GM20000 (cell line): ENCODE measurements at regions not wholly inside any gene's neighbourhood (a gene's known extent, or its start where the extent isn't known, plus 50 kb on each side); places are given as distances from the start of the nearest gene placed in this dataset.

ENCODE experiments used
- DNase-seq: peaks from one replicate; pipeline ENCODE4 v3.0.0; 2012; ENCODE audit warnings: low spot score
- TF ChIP-seq, protein P1 (sequence below): IDR thresholded peaks from 2 replicates; pipeline ENCODE4 v1.5.1; 2012; ENCODE audit warnings: mild to moderate bottlenecking, control low read depth; ENCODE audit errors: extremely low read depth, missing control alignments

DNA sequence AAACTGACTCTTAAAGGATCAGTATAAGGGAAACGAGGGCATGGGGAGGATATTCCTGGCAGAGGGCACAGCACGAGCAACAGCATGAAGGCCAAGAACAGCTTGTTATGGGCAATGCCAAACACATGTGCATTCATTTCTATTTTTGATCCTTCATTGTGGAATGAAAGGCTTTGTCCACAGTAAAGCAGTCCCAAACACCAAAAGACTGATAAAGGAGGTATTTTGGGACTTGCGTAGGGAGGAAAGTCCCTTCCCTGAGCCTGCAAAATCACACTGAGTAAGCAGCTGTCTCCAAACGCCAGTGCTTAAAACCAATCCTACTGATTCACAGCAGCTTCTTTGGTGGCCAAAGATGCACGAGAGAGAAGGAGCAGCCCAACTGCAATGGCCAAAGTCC is 138.2 kb downstream of the UNC5CL start:
- DNase-seq = no peak
- TF ChIP-seq, protein P1, sequence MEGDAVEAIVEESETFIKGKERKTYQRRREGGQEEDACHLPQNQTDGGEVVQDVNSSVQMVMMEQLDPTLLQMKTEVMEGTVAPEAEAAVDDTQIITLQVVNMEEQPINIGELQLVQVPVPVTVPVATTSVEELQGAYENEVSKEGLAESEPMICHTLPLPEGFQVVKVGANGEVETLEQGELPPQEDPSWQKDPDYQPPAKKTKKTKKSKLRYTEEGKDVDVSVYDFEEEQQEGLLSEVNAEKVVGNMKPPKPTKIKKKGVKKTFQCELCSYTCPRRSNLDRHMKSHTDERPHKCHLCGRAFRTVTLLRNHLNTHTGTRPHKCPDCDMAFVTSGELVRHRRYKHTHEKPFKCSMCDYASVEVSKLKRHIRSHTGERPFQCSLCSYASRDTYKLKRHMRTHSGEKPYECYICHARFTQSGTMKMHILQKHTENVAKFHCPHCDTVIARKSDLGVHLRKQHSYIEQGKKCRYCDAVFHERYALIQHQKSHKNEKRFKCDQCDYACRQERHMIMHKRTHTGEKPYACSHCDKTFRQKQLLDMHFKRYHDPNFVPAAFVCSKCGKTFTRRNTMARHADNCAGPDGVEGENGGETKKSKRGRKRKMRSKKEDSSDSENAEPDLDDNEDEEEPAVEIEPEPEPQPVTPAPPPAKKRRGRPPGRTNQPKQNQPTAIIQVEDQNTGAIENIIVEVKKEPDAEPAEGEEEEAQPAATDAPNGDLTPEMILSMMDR = no peak

DNA sequence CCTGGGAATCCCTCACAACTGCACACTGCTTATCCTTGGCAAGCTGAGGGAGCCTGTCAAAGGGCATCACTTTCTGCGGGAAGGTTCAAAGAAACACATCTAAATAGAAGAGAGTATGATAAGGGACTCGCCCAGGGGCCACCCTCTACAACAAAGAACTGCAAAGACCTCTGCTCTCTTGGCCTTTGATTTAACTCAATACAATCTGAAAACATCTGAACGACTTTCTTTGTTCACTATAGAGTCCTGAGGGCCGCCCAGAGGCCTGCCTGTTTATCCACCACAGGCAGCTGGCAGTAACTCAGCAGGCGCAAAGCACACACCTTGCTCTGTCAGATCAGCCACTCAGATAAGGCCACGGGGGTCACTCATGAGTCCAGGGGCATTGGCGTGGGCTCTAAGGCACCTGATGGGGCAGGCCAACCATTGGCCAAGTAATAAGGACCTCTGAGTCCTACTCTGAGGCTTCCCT is 139.3 kb downstream of the UNC5CL start:
- no peak for DNase-seq
- TF ChIP-seq, protein P1 = no peak

DNA sequence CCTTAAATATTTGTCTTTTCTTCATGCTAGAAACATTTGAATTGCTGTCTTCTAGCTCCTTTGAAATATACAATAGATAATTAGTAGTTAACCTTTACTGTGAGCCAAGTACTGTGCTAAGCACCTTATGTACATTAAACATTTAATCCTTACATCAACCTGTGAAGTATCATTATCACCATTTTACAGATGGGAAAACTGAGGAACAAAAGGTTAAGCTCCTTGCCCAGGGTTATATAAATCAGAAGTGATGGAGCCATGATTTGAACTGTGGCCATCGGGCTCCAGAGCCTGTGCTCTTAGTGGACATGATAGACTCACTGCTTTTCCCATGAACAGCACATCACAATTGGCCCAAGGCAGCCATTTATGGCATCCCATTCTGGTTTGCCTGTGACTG is 140.9 kb downstream of the UNC5CL start:
- TF ChIP-seq, protein P1 = no peak
- no peak for DNase-seq

DNA sequence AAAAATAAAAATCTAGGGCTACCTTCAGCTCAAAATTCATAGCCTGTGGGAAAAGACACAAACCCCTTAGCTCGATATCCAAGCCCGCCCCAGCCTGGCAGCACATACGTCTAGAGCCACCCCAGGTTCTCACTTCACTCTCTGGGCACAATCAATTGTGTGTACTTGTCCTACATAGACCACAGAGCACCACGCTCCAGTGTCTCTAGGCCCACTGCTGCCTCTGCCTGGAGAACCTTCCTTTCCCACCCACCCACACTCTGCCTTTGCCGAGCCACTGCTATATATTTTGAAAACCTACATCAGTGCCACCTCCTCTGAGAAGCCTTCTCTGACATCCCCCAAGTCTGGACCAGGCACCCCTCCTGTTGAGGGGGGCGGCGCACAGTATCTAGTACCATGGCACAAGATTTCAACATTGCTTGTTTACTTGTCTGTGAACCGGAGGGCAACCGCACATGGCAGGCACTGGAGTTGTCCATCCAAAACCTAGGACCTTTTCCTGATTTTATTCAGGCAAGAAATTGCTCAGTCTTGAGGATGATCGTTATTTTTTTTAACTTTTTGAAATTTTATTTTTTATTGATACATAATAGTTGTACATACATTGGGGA is 141.5 kb downstream of the UNC5CL start:
- TF ChIP-seq, protein P1 = no peak
- no peak for DNase-seq

DNA sequence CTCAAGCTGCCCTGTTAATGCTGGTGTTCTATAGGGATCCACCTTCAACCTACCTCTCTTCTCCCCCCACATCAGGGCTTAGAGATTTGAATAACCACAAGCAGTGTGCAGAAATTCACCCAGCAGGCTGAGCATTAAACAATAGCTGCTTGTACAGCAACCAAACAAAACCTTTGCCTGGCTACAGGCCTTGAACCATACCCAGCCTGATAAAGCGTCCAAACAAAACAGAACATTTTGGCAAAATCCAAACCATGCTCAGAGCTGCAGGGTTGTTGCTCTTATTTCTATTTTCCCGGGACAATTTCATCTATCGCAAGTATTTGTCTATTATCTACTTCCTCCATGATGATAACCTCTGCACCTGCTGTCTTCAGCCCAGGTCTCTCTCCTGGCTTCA is 142.3 kb downstream of the UNC5CL start:
- TF ChIP-seq, protein P1 = no peak
- DNase-seq = no peak

DNA sequence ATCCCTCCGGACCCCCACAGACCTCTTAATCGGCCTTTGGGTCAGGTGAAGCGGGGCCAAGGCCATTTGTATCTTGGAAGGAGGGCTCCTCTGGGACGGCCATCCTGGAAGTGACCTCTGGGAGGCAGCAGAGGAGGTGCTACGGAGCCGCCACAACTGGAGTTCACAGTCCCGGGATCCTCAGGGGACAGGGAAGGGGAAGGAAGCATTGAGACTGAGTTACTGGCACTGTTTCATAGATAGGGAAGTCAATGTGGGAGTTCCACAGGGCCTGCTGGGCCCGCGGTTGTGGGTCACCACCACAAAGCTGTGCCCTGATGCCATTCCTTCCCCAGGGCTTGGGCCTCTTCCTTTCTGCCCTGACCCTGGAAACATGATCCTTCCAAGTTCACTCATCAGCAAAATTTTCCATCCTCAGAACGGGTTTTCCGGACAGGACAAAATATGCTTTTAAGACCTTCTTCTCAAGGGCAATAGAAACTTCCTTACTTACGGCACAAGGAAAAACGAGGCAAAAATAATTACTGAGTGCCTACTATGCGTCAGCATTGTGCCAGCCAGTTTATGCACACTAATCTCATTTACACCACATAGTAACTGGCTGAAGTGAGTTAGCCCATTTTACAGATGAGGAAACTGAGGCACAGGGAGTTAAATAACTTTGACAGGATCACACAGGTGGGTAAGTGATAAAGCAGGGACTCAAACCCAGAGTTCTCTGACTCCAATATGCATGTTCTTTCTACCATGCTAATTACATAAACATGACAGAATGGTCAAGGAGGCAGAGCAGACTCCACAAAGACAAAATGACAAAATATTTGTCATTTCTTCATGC is 143.8 kb downstream of the UNC5CL start:
- DNase-seq = no peak
- TF ChIP-seq, protein P1 = no peak

DNA sequence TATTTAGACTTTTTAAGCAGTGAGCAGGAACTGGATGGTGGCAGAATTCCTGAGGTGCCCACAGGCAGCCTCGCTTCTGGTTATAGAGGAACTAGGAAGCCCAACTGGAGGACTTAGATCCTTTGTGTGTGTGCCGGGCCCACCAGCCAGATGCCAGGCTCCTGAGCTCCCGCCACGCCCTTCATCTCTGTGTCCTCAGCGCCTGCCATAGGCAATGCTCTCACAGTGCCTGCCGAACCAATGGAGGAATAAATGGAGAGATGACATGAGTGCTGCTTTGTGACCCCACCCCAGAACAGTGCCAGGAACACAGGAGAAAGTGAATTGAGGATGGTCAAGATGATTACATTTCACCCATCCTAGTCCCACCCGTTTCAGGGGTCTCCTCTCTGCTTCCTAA is 146.0 kb downstream of the UNC5CL start:
- DNase-seq = no peak
- TF ChIP-seq, protein P1 = no peak
